ENCODE measurements at regions not wholly inside any gene's neighbourhood (a gene's known extent, or its start where the extent isn't known, plus 50 kb on each side); places are given as distances from the start of the nearest gene placed in this dataset.
"Not testable (repeated sequence)": the region's sequence is repeated elsewhere in the genome, so short reads cannot be mapped to it uniquely, and the experiment has no call there.

DNA sequence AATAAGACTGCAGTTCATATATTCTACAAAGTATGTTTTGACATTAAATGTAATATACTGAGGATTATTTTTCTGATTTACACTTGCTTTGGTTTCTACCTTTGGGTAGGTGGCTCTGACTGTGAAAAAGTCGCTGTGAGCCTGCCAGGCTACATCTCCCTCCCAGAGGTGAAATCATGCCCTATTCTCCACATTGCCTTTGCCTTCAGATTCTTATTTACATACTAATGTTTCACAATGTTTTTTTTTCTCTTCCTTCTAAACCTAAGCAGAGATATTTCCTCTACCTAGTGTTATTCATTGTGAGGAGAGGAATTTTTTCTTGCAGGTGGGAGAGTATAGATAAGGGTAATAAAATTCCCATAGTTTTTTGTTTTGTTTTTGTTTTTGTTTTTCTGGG lies 111.5 kb upstream of the ANTXRL start:
- H3F3A ChIP-seq (ENCODE audit: insufficient read depth, low read length), result no peaks in the 10 kb centered on the region
- H3K4me2 ChIP-seq (ENCODE audit: low read depth, low read length), result no peak overlapping the region
- no peak overlapping the region for H3K9ac ChIP-seq (ENCODE audit: low read length)
- no peaks in the 10 kb centered on the region for H3K4me1 ChIP-seq (ENCODE audit: low read length)
- no peak overlapping the region for H3K27ac ChIP-seq (ENCODE audit: low read length)
- no peaks in the 10 kb centered on the region for H3K27me3 ChIP-seq (replicated peaks; ENCODE audit: insufficient read depth, low read length)
- H3K9me3 ChIP-seq (replicated peaks; ENCODE audit: insufficient read depth, low read length), result no peaks in the 10 kb centered on the region
- H2AFZ ChIP-seq (ENCODE audit: low read length), result no peak overlapping the region
- no peak for DNase-seq
- H3K79me2 ChIP-seq (ENCODE audit: low read length), result no peaks in the 10 kb centered on the region
- no peak for TF ChIP-seq EZH2phosphoT487 (IDR thresholded peaks at IDR 0.05; ENCODE audit: low read length)
- TF ChIP-seq, protein P1, sequence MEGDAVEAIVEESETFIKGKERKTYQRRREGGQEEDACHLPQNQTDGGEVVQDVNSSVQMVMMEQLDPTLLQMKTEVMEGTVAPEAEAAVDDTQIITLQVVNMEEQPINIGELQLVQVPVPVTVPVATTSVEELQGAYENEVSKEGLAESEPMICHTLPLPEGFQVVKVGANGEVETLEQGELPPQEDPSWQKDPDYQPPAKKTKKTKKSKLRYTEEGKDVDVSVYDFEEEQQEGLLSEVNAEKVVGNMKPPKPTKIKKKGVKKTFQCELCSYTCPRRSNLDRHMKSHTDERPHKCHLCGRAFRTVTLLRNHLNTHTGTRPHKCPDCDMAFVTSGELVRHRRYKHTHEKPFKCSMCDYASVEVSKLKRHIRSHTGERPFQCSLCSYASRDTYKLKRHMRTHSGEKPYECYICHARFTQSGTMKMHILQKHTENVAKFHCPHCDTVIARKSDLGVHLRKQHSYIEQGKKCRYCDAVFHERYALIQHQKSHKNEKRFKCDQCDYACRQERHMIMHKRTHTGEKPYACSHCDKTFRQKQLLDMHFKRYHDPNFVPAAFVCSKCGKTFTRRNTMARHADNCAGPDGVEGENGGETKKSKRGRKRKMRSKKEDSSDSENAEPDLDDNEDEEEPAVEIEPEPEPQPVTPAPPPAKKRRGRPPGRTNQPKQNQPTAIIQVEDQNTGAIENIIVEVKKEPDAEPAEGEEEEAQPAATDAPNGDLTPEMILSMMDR (IDR thresholded peaks at IDR 0.05; ENCODE audit: low read length), result no peak
- TF ChIP-seq EZH2 (optimal IDR thresholded peaks at IDR 0.05; ENCODE audit: low read depth, low read length), result no peak
- H3K36me3 ChIP-seq (replicated peaks; ENCODE audit: insufficient read depth, low read length), result no peaks in the 10 kb centered on the region
- no peaks in the 10 kb centered on the region for H3K9me2 ChIP-seq (replicated peaks; ENCODE audit: insufficient read depth, low read length)
- no peak overlapping the region for H3K4me3 ChIP-seq (ENCODE audit: low read length)
- no peaks in the 10 kb centered on the region for H4K20me1 ChIP-seq (ENCODE audit: insufficient read depth, low read length)

DNA sequence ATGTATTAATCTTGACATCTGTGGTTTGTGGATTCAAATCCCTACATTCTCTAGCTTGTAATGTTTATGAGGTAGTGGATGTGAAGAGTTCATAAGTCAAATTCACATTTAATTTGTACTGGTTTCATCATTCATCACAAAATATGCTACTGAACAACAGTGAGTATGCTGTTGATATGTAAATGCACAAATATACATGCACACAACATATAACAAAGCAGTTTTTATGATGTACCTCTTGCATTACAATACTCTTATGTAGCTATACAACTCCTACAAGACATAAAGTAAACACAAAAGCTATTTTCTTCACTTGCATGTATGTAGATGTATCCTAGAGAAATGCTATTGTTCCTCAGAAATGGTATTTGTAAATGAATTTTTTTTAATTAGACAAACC lies 111.0 kb upstream of the ANTXRL start:
- H3K79me2 ChIP-seq (ENCODE audit: low read length), result no peaks in the 10 kb centered on the region
- H3K27me3 ChIP-seq (replicated peaks; ENCODE audit: insufficient read depth, low read length), result no peaks in the 10 kb centered on the region
- DNase-seq, result no peak
- no peak overlapping the region for H3K9ac ChIP-seq (ENCODE audit: low read length)
- no peak overlapping the region for H3K4me3 ChIP-seq (ENCODE audit: low read length)
- H2AFZ ChIP-seq (ENCODE audit: low read length), result no peak overlapping the region
- no peaks in the 10 kb centered on the region for H3K9me3 ChIP-seq (replicated peaks; ENCODE audit: insufficient read depth, low read length)
- H3K9me2 ChIP-seq (replicated peaks; ENCODE audit: insufficient read depth, low read length), result no peaks in the 10 kb centered on the region
- H3K4me2 ChIP-seq (ENCODE audit: low read depth, low read length), result no peak overlapping the region
- no peak overlapping the region for H3K27ac ChIP-seq (ENCODE audit: low read length)
- H3K36me3 ChIP-seq (replicated peaks; ENCODE audit: insufficient read depth, low read length), result no peaks in the 10 kb centered on the region
- H3K4me1 ChIP-seq (ENCODE audit: low read length), result no peaks in the 10 kb centered on the region
- no peaks in the 10 kb centered on the region for H4K20me1 ChIP-seq (ENCODE audit: insufficient read depth, low read length)
- no peaks in the 10 kb centered on the region for H3F3A ChIP-seq (ENCODE audit: insufficient read depth, low read length)
- TF ChIP-seq EZH2phosphoT487 (IDR thresholded peaks at IDR 0.05; ENCODE audit: low read length), result no peak
- TF ChIP-seq, protein P1 (IDR thresholded peaks at IDR 0.05; ENCODE audit: low read length), result no peak
- TF ChIP-seq EZH2 (optimal IDR thresholded peaks at IDR 0.05; ENCODE audit: low read depth, low read length), result no peak

DNA sequence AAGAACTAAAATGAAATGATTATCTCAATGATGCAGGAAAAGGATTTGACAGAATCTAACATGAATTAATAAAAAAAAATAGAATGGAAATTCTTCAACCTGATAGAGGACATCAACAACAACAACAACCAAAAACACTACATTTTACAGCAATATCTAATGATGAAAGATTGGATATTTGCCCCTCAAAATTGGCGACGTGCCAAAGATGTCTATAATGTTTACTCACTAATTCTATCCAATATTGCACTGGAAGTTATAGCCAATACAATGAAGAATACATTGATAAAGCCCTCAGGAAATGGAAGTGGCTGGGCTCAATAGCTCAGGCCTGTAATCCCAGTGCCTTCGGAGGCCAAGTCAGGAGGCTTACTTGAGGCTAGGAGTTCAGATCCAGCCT lies 99.4 kb upstream of the ANTXRL start:
- H4K20me1 ChIP-seq (ENCODE audit: insufficient read depth, low read length); H2AFZ ChIP-seq (ENCODE audit: low read length); H3K9ac ChIP-seq (ENCODE audit: low read length); DNase-seq; H3K9me2 ChIP-seq (replicated peaks; ENCODE audit: insufficient read depth, low read length); H3K9me3 ChIP-seq (replicated peaks; ENCODE audit: insufficient read depth, low read length); H3K4me3 ChIP-seq (ENCODE audit: low read length); H3K27ac ChIP-seq (ENCODE audit: low read length); H3K36me3 ChIP-seq (replicated peaks; ENCODE audit: insufficient read depth, low read length); H3K27me3 ChIP-seq (replicated peaks; ENCODE audit: insufficient read depth, low read length); H3F3A ChIP-seq (ENCODE audit: insufficient read depth, low read length); H3K79me2 ChIP-seq (ENCODE audit: low read length); H3K4me2 ChIP-seq (ENCODE audit: low read depth, low read length); H3K4me1 ChIP-seq (ENCODE audit: low read length): not testable (repeated sequence)

DNA sequence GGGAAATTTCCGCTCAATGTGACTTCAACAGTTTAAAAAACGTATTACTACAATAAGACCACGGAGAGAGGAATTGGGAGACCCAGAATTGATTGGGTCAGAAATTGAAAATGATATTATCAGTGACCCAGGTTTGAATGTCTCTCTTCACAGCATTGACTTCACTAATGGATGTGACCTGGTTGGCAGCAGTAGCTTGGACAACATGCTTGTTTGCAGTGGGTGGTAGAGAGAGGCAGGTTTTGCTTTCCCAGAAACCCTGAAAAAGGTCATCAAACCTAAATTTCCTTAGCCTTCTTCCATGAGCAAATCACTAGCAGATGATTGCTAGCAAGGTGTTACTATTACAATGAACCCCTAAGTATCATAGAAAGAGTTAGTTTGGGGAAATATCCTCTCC lies 89.7 kb upstream of the ANTXRL start:
- Histone ChIP-seq H3F3A (ENCODE audit: insufficient read depth, low read length) (no peaks in the 10 kb centered on the region), H3K4me3 (ENCODE audit: low read length) (no peak overlapping the region), H3K27ac (ENCODE audit: low read length) (no peak overlapping the region), H4K20me1 (ENCODE audit: insufficient read depth, low read length) (no peaks in the 10 kb centered on the region), H3K9ac (ENCODE audit: low read length) (no peak overlapping the region), H3K4me1 (ENCODE audit: low read length) (no peaks in the 10 kb centered on the region), H3K79me2 (ENCODE audit: low read length) (no peaks in the 10 kb centered on the region), H3K9me2 (replicated peaks; ENCODE audit: insufficient read depth, low read length) (no peaks in the 10 kb centered on the region), H3K36me3 (replicated peaks; ENCODE audit: insufficient read depth, low read length) (no peaks in the 10 kb centered on the region), H2AFZ (ENCODE audit: low read length) (no peak overlapping the region), H3K27me3 (replicated peaks; ENCODE audit: insufficient read depth, low read length) (no peaks in the 10 kb centered on the region), H3K4me2 (ENCODE audit: low read depth, low read length) (no peak overlapping the region), H3K9me3 (replicated peaks; ENCODE audit: insufficient read depth, low read length) (no peaks in the 10 kb centered on the region)
- no peak for TF ChIP-seq EZH2 (optimal IDR thresholded peaks at IDR 0.05; ENCODE audit: low read depth, low read length)
- no peak for TF ChIP-seq EZH2phosphoT487 (IDR thresholded peaks at IDR 0.05; ENCODE audit: low read length)
- TF ChIP-seq, protein P1 (IDR thresholded peaks at IDR 0.05; ENCODE audit: low read length), result no peak
- DNase-seq, result no peak
